ENCODE measurements at regions not wholly inside any gene's neighbourhood (a gene's known extent, or its start where the extent isn't known, plus 50 kb on each side); places are given as distances from the start of the nearest gene placed in this dataset.

DNA sequence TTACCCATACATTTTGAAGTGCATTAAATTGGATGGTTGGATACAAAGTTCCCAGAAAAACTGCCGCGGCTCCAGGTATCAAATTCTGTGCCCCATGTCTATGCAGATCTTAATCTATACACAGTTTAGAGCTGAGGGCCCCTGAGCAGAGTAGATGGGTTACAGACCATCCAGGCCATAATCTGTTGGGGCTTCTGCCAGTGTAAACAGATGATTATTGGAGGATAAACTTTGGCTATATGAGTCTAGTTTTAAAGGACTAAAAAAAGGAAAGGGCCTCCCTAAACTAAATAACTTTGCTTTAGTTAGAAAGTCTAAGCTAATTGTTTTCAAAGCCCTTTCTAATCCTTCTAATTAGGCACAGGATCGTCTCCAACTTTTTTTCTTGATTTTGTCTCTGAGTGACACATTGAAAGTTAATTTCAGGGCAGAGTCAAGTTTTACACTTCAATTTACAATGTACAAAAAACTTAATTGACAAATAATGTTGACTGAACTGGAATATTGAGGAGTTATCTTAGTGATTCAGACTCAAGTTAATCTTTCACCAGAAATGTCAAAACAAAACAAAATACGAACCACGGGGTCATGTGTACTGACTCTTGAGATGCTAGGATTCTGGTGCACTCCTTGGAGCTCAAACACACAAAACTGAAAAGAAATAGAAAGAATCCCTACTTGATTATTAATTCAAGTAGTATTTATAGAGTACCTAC lies 133.9 kb upstream of the SCAF11 start:
- Histone ChIP-seq H3K27ac (ENCODE audit: low read depth in 2 of 2, low read length in 1 of 2) (peak overlapping the region in 1 of 2 experiments; percentile 41; a peak in 1 of 4 replicates), H3K9ac (peak overlapping the region; percentile 10; the same call in 1 of the 2 replicates), H3K27me3 (ENCODE audit: insufficient read depth) (no peaks in the 10 kb centered on the region), H3K4me1 (ENCODE audit: control insufficient read depth in 1 of 2, insufficient read depth in 2 of 2, low read depth in 1 of 2, low read length in 1 of 2) (no peaks in the 10 kb centered on the region; a peak in 2 of 4 replicates), H3K9me3 (no peaks in the 10 kb centered on the region), H3K4me3 (ENCODE audit: low read depth in 2 of 2, low read length in 1 of 2) (peak overlapping the region in 1 of 2 experiments; percentile 41; a peak in 1 of 4 replicates), H4K20me1 (ENCODE audit: insufficient read depth) (no peaks in the 10 kb centered on the region), H3K36me3 (replicated peaks in 1 of 2; ENCODE audit: control insufficient read depth in 1 of 2, insufficient read depth in 2 of 2, low read length in 1 of 2) (no peaks in the 10 kb centered on the region), H3K9me2 (no peaks in the 10 kb centered on the region), H3K79me2 (ENCODE audit: insufficient read depth) (no peaks in the 10 kb centered on the region), H3F3A (replicated peaks; ENCODE audit: insufficient read depth) (peaks cover 6% of the 10 kb centered on the region), H3K4me2 (peak overlapping the region; percentile 40), H2AFZ (ENCODE audit: low read depth) (peak overlapping the region; percentile 87; the same call in 1 of the 2 replicates)
- TF ChIP-seq FOSL2 (IDR thresholded peaks at IDR 0.05; ENCODE audit: borderline replicate concordance, low read depth) (no peak), TCF12 (IDR thresholded peaks at IDR 0.05) (peak; percentile 52; the same call in 1 of the 2 replicates), MEF2A (IDR thresholded peaks at IDR 0.05; ENCODE audit: borderline replicate concordance, low read depth) (no peak), RFX5 (IDR thresholded peaks at IDR 0.05; ENCODE audit: low read length) (no peak), RCOR1 (IDR thresholded peaks at IDR 0.05; ENCODE audit: low read length) (no peak), GATA2 (CRISPR knock-in tag; IDR thresholded peaks at IDR 0.05) (no peak), GABPA (IDR thresholded peaks at IDR 0.05; ENCODE audit: low read depth) (no peak), NFIC (IDR thresholded peaks at IDR 0.05; ENCODE audit: borderline replicate concordance) (peak; percentile 64), MXI1 (IDR thresholded peaks at IDR 0.05; ENCODE audit: low read depth, low read length) (no peak), EP300 (IDR thresholded peaks at IDR 0.05; ENCODE audit: borderline replicate concordance in 1 of 2, low read depth in 1 of 2, low read length in 1 of 2) (peak in 1 of 2 experiments; percentile 9; a peak in 1 of 4 replicates)
- TF ChIP-seq, protein P1, sequence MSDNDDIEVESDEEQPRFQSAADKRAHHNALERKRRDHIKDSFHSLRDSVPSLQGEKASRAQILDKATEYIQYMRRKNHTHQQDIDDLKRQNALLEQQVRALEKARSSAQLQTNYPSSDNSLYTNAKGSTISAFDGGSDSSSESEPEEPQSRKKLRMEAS (IDR thresholded peaks at IDR 0.05; ENCODE audit: low read depth): no peak
- TF ChIP-seq, protein P2, sequence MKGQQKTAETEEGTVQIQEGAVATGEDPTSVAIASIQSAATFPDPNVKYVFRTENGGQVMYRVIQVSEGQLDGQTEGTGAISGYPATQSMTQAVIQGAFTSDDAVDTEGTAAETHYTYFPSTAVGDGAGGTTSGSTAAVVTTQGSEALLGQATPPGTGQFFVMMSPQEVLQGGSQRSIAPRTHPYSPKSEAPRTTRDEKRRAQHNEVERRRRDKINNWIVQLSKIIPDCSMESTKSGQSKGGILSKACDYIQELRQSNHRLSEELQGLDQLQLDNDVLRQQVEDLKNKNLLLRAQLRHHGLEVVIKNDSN (IDR thresholded peaks at IDR 0.05; ENCODE audit: borderline replicate concordance, low read depth): no peak
- TF ChIP-seq, protein P3, sequence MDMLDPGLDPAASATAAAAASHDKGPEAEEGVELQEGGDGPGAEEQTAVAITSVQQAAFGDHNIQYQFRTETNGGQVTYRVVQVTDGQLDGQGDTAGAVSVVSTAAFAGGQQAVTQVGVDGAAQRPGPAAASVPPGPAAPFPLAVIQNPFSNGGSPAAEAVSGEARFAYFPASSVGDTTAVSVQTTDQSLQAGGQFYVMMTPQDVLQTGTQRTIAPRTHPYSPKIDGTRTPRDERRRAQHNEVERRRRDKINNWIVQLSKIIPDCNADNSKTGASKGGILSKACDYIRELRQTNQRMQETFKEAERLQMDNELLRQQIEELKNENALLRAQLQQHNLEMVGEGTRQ (IDR thresholded peaks at IDR 0.05; ENCODE audit: borderline replicate concordance, low read depth, low read length): no peak
- TF ChIP-seq, protein P4, sequence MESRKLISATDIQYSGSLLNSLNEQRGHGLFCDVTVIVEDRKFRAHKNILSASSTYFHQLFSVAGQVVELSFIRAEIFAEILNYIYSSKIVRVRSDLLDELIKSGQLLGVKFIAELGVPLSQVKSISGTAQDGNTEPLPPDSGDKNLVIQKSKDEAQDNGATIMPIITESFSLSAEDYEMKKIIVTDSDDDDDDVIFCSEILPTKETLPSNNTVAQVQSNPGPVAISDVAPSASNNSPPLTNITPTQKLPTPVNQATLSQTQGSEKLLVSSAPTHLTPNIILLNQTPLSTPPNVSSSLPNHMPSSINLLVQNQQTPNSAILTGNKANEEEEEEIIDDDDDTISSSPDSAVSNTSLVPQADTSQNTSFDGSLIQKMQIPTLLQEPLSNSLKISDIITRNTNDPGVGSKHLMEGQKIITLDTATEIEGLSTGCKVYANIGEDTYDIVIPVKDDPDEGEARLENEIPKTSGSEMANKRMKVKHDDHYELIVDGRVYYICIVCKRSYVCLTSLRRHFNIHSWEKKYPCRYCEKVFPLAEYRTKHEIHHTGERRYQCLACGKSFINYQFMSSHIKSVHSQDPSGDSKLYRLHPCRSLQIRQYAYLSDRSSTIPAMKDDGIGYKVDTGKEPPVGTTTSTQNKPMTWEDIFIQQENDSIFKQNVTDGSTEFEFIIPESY (IDR thresholded peaks at IDR 0.05; ENCODE audit: borderline replicate concordance, low read depth): no peak
- TF ChIP-seq, protein P5, sequence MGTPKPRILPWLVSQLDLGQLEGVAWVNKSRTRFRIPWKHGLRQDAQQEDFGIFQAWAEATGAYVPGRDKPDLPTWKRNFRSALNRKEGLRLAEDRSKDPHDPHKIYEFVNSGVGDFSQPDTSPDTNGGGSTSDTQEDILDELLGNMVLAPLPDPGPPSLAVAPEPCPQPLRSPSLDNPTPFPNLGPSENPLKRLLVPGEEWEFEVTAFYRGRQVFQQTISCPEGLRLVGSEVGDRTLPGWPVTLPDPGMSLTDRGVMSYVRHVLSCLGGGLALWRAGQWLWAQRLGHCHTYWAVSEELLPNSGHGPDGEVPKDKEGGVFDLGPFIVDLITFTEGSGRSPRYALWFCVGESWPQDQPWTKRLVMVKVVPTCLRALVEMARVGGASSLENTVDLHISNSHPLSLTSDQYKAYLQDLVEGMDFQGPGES (IDR thresholded peaks at IDR 0.05; ENCODE audit: low read depth, low read length): no peak
- CTCF ChIA-PET: interaction anchor here (0.5 to 5.6 kb wide), 58 partner anchors 8 to 897 kb away, joined by 3 to 33 read pairs (median 5); partner anchors contain the start of genes SCAF11 and SLC38A1
- no peak for DNase-seq
- POLR2A ChIA-PET: no interaction called here
- WGBS (ENCODE audit: low lambda C conversion rate): 42% methylated on average over 5 of the region's 5 CpGs

Data from SK-N-SH (cell line).